ENCODE measurements at regions not wholly inside any gene's neighbourhood (a gene's known extent, or its start where the extent isn't known, plus 50 kb on each side); places are given as distances from the start of the nearest gene placed in this dataset.

DNA sequence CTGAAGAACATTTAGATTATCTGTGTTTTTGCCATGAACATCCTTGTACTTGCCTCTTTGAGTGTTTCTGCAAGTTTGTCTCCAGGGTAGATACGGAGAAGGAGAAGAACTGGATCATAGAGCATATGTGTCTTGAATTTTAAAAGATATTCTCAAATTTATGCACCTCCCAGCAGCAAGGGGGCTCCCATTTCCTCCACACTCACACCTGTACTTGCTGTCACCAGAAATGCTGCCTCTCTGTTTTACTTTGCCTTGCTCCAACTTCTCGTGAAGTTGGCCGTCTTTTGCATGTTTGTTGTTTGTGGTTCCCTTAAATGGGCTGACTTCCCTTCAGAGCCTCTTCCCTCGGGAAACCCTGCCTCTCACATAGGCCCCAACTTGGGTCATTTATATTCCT is 171.0 kb downstream of the TFAP2C start:
- TF ChIP-seq, protein P1, sequence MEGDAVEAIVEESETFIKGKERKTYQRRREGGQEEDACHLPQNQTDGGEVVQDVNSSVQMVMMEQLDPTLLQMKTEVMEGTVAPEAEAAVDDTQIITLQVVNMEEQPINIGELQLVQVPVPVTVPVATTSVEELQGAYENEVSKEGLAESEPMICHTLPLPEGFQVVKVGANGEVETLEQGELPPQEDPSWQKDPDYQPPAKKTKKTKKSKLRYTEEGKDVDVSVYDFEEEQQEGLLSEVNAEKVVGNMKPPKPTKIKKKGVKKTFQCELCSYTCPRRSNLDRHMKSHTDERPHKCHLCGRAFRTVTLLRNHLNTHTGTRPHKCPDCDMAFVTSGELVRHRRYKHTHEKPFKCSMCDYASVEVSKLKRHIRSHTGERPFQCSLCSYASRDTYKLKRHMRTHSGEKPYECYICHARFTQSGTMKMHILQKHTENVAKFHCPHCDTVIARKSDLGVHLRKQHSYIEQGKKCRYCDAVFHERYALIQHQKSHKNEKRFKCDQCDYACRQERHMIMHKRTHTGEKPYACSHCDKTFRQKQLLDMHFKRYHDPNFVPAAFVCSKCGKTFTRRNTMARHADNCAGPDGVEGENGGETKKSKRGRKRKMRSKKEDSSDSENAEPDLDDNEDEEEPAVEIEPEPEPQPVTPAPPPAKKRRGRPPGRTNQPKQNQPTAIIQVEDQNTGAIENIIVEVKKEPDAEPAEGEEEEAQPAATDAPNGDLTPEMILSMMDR (conservative IDR thresholded peaks at IDR 0.05; ENCODE audit: low read depth, low read length): peak; percentile 43
- TF ChIP-seq EZH2 (IDR thresholded peaks at IDR 0.05; ENCODE audit: low read length, unreplicated experiment) (no peak), EZH2phosphoT487 (IDR thresholded peaks at IDR 0.05; ENCODE audit: borderline replicate concordance, low read length) (no peak)

All from PC-3 (cell line).